OCI-LY1 (cell line): ENCODE measurements at regions not wholly inside any gene's neighbourhood (a gene's known extent, or its start where the extent isn't known, plus 50 kb on each side); places are given as distances from the start of the nearest gene placed in this dataset.
A peak's percentile ranks its signal among the peaks of the same experiment; 100 is the strongest.

Experiments used
- H2AFZ ChIP-seq: fragments of 200-600 bp; sonication (generic), shearing (Covaris generic); 2 replicates; pipeline ENCODE4 v1.6.0; 2014; ENCODE audit warnings: antibody characterized with exemption, mild to moderate bottlenecking, low read length
- H3F3A ChIP-seq: fragments of 200-600 bp; sonication (generic), shearing (Covaris generic); 2 replicates; pipeline ENCODE4 v1.6.0; 2014; ENCODE audit warnings: mild to moderate bottlenecking, antibody characterized with exemption, low read length, moderate library complexity; ENCODE audit not compliant: insufficient read depth
- H3K27ac ChIP-seq: fragments of 200-600 bp; sonication (generic); 2 replicates; pipeline ENCODE4 v1.5.1; 2014; ENCODE audit warnings: low read length, mixed run types, mild to moderate bottlenecking, low read depth; ENCODE audit not compliant: poor library complexity, severe bottlenecking
- H3K27me3 ChIP-seq: fragments of 200-600 bp; sonication (generic); 2 replicates; pipeline ENCODE4 v1.6.0; 2014; ENCODE audit warnings: antibody characterized with exemption, mild to moderate bottlenecking, low read length, moderate library complexity; ENCODE audit not compliant: insufficient read depth
- H3K36me3 ChIP-seq: fragments of 200-600 bp; sonication (generic); 2 replicates; pipeline ENCODE4 v1.6.1; 2014; ENCODE audit warnings: mild to moderate bottlenecking, antibody characterized with exemption, low read length, moderate library complexity, mixed read lengths; ENCODE audit not compliant: insufficient read depth
- H3K4me1 ChIP-seq: fragments of 200-600 bp; sonication (generic); 2 replicates; pipeline ENCODE4 v1.5.1; 2014; ENCODE audit warnings: mild to moderate bottlenecking, low read length, moderate library complexity; ENCODE audit not compliant: insufficient read depth, severe bottlenecking
- H3K4me2 ChIP-seq: fragments of 200-600 bp; sonication (generic), shearing (Covaris generic); 2 replicates; pipeline ENCODE4 v1.6.1; 2014; ENCODE audit warnings: low read length
- H3K4me3 ChIP-seq: fragments of 200-600 bp; sonication (generic); 2 replicates; pipeline ENCODE4 v1.5.1; 2014; ENCODE audit warnings: low read length, low read depth, mild to moderate bottlenecking, mixed read lengths; ENCODE audit not compliant: poor library complexity, severe bottlenecking
- H3K79me2 ChIP-seq: fragments of 200-600 bp; shearing (Covaris generic); 2 replicates; pipeline ENCODE4 v1.6.1; 2016; ENCODE audit warnings: mixed run types, low read length, mixed read lengths; ENCODE audit not compliant: insufficient read depth
- H3K9ac ChIP-seq: fragments of 200-600 bp; sonication (generic), shearing (Covaris generic); 2 replicates; pipeline ENCODE4 v1.6.1; 2014; ENCODE audit warnings: mild to moderate bottlenecking, low read length, mixed read lengths
- H3K9me2 ChIP-seq: fragments of 200-600 bp; sonication (generic), shearing (Covaris generic); 2 replicates; pipeline ENCODE4 v1.6.1; 2014; ENCODE audit warnings: low read depth, mild to moderate bottlenecking, low read length, mixed read lengths
- H3K9me3 ChIP-seq: fragments of 200-600 bp; shearing (Covaris generic); 2 replicates; pipeline ENCODE4 v1.6.1; 2014; ENCODE audit warnings: low read length, mixed read lengths
- H4K20me1 ChIP-seq: fragments of 200-600 bp; sonication (generic), shearing (Covaris generic); 2 replicates; pipeline ENCODE4 v1.6.0; 2016; ENCODE audit warnings: mild to moderate bottlenecking, low read length; ENCODE audit not compliant: insufficient read depth
- CTCF ChIP-seq: fragments of 200-600 bp; sonication (generic), shearing (Covaris generic); IDR thresholded peaks from 2 replicates; pipeline ENCODE4 v1.5.1; 2017; ENCODE audit warnings: mild to moderate bottlenecking, antibody characterized with exemption, low read length, moderate library complexity, mixed read lengths
- EZH2 ChIP-seq: fragments of 200-600 bp; sonication (generic), shearing (Covaris generic); IDR thresholded peaks from 2 replicates; pipeline ENCODE4 v1.8.0; 2017; ENCODE audit warnings: borderline replicate concordance, mixed run types, mild to moderate bottlenecking, antibody characterized with exemption, low read length, moderate library complexity, mixed read lengths

GRCh38 chr10:26946102-26946811 lies 85.5 kb upstream of the ABI1 start:
- Histone ChIP-seq H3K4me2 (no peak overlapping the region), H3K4me3 (no peak overlapping the region), H3K36me3 (no peaks in the 10 kb centered on the region), H3K79me2 (no peaks in the 10 kb centered on the region), H3K27ac (no peak overlapping the region), H3K9me3 (no peaks in the 10 kb centered on the region), H2AFZ (no peak overlapping the region), H3K9ac (no peak overlapping the region), H3K9me2 (no peaks in the 10 kb centered on the region), H3F3A (no peaks in the 10 kb centered on the region), H3K4me1 (no peaks in the 10 kb centered on the region), H4K20me1 (no peaks in the 10 kb centered on the region), H3K27me3 (no peaks in the 10 kb centered on the region; the same call in 1 of the 2 replicates)
- TF ChIP-seq CTCF: no peak
- no peak for TF ChIP-seq EZH2

DNA sequence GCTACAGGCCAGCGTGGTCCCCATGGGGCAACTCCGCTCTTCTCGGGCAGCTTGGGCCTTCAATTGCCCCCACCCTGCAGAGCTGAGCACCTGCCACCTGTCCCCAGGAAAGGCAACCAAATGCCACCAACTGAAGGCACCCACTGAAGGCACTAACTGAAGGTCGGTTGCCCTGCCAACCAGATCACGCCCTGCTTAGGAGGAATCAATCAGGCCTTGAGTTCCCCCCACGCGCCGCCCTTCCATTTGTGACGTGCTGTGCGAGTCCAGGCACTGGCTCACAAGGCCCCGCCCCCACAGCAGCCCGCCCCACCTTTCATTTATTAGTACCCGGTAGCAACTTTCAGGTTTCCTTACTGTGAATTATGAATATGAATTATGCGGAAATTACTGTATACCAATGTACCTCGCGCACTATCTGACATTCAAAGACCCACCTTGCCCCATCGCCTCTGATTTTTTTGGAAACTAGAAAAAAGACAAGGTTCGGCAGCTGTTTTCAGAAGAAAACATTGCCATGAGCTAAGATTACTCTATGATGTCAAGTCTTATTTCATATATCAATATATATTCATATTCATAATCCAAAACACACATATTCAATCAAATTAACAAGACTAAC lies 83.6 kb upstream of the ABI1 start:
- no peaks in the 10 kb centered on the region for H3K27me3 ChIP-seq
- H3K4me2 ChIP-seq: 0 out of 2 replicates have a peak overlapping the region, but pooled peaks have one; percentile 35
- no peaks in the 10 kb centered on the region for H3K4me1 ChIP-seq
- no peak overlapping the region for H3K27ac ChIP-seq
- H3K9ac ChIP-seq: no peak overlapping the region
- H3K79me2 ChIP-seq: no peaks in the 10 kb centered on the region
- no peaks in the 10 kb centered on the region for H3K9me3 ChIP-seq
- no peak overlapping the region for H2AFZ ChIP-seq
- H3K9me2 ChIP-seq: no peaks in the 10 kb centered on the region
- H4K20me1 ChIP-seq: no peaks in the 10 kb centered on the region
- no peak overlapping the region for H3K4me3 ChIP-seq
- H3F3A ChIP-seq: no peaks in the 10 kb centered on the region
- H3K36me3 ChIP-seq: no peaks in the 10 kb centered on the region
- TF ChIP-seq CTCF (no peak), EZH2 (no peak)

GRCh38 chr10:26939962-26940354 lies 79.2 kb upstream of the ABI1 start:
- TF ChIP-seq EZH2 (no peak), CTCF (no peak)
- H3K27me3 ChIP-seq: no peaks in the 10 kb centered on the region

More at GRCh38 chr10:26939962-26940354, 79.2 kb upstream of the ABI1 start:
- H3F3A ChIP-seq: no peaks in the 10 kb centered on the region
- no peaks in the 10 kb centered on the region for H3K79me2 ChIP-seq
- no peaks in the 10 kb centered on the region for H3K36me3 ChIP-seq
- H2AFZ ChIP-seq: no peak overlapping the region
- H3K4me3 ChIP-seq: no peak overlapping the region
- no peak overlapping the region for H3K9ac ChIP-seq
- no peaks in the 10 kb centered on the region for H4K20me1 ChIP-seq
- H3K4me2 ChIP-seq: no peak overlapping the region
- H3K9me2 ChIP-seq: no peaks in the 10 kb centered on the region
- no peaks in the 10 kb centered on the region for H3K9me3 ChIP-seq
- no peaks in the 10 kb centered on the region for H3K4me1 ChIP-seq
- H3K27ac ChIP-seq: no peak overlapping the region
